ENCODE measurements at regions not wholly inside any gene's neighbourhood (a gene's known extent, or its start where the extent isn't known, plus 50 kb on each side); places are given as distances from the start of the nearest gene placed in this dataset.

DNA sequence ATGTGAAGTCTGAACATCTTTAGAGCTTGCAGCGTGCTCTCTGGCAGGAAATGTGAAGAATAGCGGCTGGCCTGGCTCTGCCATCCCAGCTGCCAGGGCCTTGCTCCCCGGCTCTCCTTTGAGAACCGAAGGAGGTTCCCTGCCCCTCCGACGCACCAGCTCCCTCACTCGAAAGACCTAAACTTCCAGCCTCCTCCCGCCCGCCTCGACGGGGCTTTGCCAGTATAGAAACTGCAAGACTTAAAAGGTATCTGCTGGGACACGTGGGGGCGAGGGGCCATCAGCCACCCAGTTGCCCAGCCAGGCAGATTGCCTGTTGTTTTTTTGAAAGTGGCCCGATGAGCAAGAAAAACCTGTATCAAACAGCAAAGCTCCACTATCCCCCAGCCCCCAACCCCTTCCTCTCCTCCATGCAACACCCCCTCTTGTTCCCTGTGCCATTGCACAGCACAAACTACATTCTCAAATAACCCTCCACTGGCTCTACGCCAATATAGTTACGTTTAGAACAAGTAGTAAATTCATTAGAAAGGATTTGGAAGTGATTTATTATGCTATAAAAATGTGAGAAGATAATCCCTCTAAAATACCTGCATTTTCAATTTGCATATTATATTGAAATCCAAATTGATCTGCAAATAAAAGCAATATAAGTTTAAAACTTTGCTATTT, 331.9 kb downstream of the MED10 start (continued):
- TF ChIP-seq CBX5 (IDR thresholded peaks at IDR 0.05; ENCODE audit: low read depth, low read length) (no peak), NRF1 (IDR thresholded peaks at IDR 0.05; ENCODE audit: low read depth, low read length) (no peak), SP2 (IDR thresholded peaks at IDR 0.05; ENCODE audit: low read length) (no peak), SIN3A (conservative IDR thresholded peaks at IDR 0.05 in 1 of 2, IDR thresholded peaks at IDR 0.05 in 1 of 2; ENCODE audit: low read depth in 1 of 2, low read length in 2 of 2) (no peak), CEBPB (IDR thresholded peaks at IDR 0.05; ENCODE audit: low read depth, low read length) (no peak)

Measured in H1 (cell line).